HuH-7.5 (cell line): ENCODE measurements at regions not wholly inside any gene's neighbourhood (a gene's known extent, or its start where the extent isn't known, plus 50 kb on each side); places are given as distances from the start of the nearest gene placed in this dataset.
"Not testable (repeated sequence)": the region's sequence is repeated elsewhere in the genome, so short reads cannot be mapped to it uniquely, and the experiment has no call there.

Experiments used
- DNase-seq: peaks from one replicate; pipeline ENCODE4 v3.0.0; 2011; ENCODE audit warnings: low spot score

GRCh38 chr9:115313545-115313944, 195.6 kb upstream of the TNC start:
- DNase-seq: no peak

GRCh38 chr9:115326461-115326860, 208.5 kb upstream of the TNC start:
- no peak for DNase-seq

- DNase-seq: no peak
These were observed 209.6 kb upstream of the TNC start for GRCh38 chr9:115327436-115328122.

- no peak for DNase-seq
These were observed 210.3 kb upstream of the TNC start for GRCh38 chr9:115328228-115328627.

GRCh38 chr9:115328677-115329076, 210.7 kb upstream of the TNC start:
- DNase-seq: no peak

GRCh38 chr9:115333277-115334070, 215.5 kb upstream of the TNC start:
- no peak for DNase-seq

GRCh38 chr9:115335439-115335838, 217.5 kb upstream of the TNC start:
- no peak for DNase-seq

GRCh38 chr9:115340314-115340713, 222.4 kb upstream of the TNC start:
- DNase-seq: no peak

GRCh38 chr9:115341426-115341825, 223.5 kb upstream of the TNC start:
- DNase-seq: no peak

GRCh38 chr9:115347776-115348175, 229.8 kb upstream of the TNC start:
- DNase-seq: not testable (repeated sequence)

GRCh38 chr9:115348936-115349335, 231.0 kb upstream of the TNC start:
- not testable (repeated sequence) for DNase-seq

- no peak for DNase-seq
These were observed 231.6 kb upstream of the TNC start for GRCh38 chr9:115349542-115349941.

- DNase-seq: no peak
These were observed 232.6 kb upstream of the TNC start for GRCh38 chr9:115350548-115350947.

GRCh38 chr9:115353681-115354080, 235.7 kb upstream of the TNC start:
- DNase-seq: no peak

- no peak for DNase-seq
These were observed 239.9 kb upstream of the TNC start for GRCh38 chr9:115357821-115358220.

- no peak for DNase-seq
These were observed 241.2 kb upstream of the TNC start for GRCh38 chr9:115359017-115359780.

- DNase-seq: no peak
These were observed 242.2 kb upstream of the TNC start for GRCh38 chr9:115360122-115360521.

GRCh38 chr9:115362101-115362500, 244.1 kb upstream of the TNC start:
- DNase-seq: no peak

GRCh38 chr9:115362640-115363039, 244.7 kb upstream of the TNC start:
- DNase-seq: no peak

GRCh38 chr9:115364991-115365390, 247.0 kb upstream of the TNC start:
- DNase-seq: no peak

- DNase-seq: no peak
These were observed 249.4 kb upstream of the TNC start for GRCh38 chr9:115367321-115367720.

GRCh38 chr9:115367780-115368525, 250.0 kb upstream of the TNC start:
- DNase-seq: no peak
